CD14-positive monocyte (primary cell): ENCODE measurements at regions not wholly inside any gene's neighbourhood (a gene's known extent, or its start where the extent isn't known, plus 50 kb on each side); places are given as distances from the start of the nearest gene placed in this dataset.
A peak's percentile ranks its signal among the peaks of the same experiment; 100 is the strongest.

ENCODE experiments used
- DNase-seq, 3 donors: peaks; one replicate each; pipeline ENCODE4 v3.0.0-alpha.2; 2011 to 2022
- H2AFZ ChIP-seq: 2 replicates; pipeline ENCODE4 v1.6.0; 2012; ENCODE audit warnings: mild to moderate bottlenecking, low read depth, low read length, inconsistent platforms; ENCODE audit not compliant: insufficient read depth, poor library complexity, severe bottlenecking
- H3K27ac ChIP-seq, 2 donors: 1 replicate in 1 of 2; 2 replicates in 1 of 2; pipeline ENCODE4 v1.5.1; 2012 to 2013; ENCODE audit warnings: low read length in 2 of 2, control low read depth in 1 of 2, inconsistent platforms in 1 of 2, low read depth in 1 of 2, mild to moderate bottlenecking in 1 of 2
- H3K27me3 ChIP-seq, 2 donors: one replicate each; pipeline versions ENCODE4 v1.6.0 to v1.6.1; 2011 to 2013; ENCODE audit warnings: low read length in 2 of 2; ENCODE audit not compliant: control insufficient read depth in 2 of 2, insufficient read depth in 2 of 2
- H3K36me3 ChIP-seq, 2 donors: replicated peaks in 1 of 2; 1 replicate in 1 of 2; 2 replicates in 1 of 2; pipeline versions ENCODE4 v1.5.1 to v1.6.1; 2012 to 2013; ENCODE audit warnings: low read length in 2 of 2, control low read depth in 1 of 2, inconsistent platforms in 1 of 2, mild to moderate bottlenecking in 1 of 2; ENCODE audit not compliant: insufficient read depth in 2 of 2, control insufficient read depth in 1 of 2
- H3K4me1 ChIP-seq, 2 donors: 1 replicate in 1 of 2; 2 replicates in 1 of 2; pipeline versions ENCODE4 v1.5.1 to v1.6.1; 2012 to 2013; ENCODE audit warnings: low read length in 2 of 2, control low read depth in 1 of 2, inconsistent platforms in 1 of 2, mild to moderate bottlenecking in 1 of 2, moderate library complexity in 1 of 2; ENCODE audit not compliant: insufficient read depth in 2 of 2, control insufficient read depth in 1 of 2
- H3K4me2 ChIP-seq: replicated peaks from 2 replicates; pipeline ENCODE3; 2012; ENCODE audit warnings: low read length, moderate library complexity, mild to moderate bottlenecking; ENCODE audit not compliant: poor library complexity, severe bottlenecking; ENCODE audit errors: extremely low read depth
- H3K4me3 ChIP-seq, 3 experiments: fragments of 200-600 bp in 1 of 3; sonication (generic) in 1 of 3; replicated peaks in 1 of 3; 1 replicate in 2 of 3; 2 replicates in 1 of 3; pipeline ENCODE4 v1.5.1; 2011 to 2013; ENCODE audit warnings: low read length in 3 of 3, mild to moderate bottlenecking in 3 of 3, control low read depth in 2 of 3, low read depth in 2 of 3, inconsistent platforms in 1 of 3, moderate library complexity in 1 of 3
- H3K79me2 ChIP-seq: 2 replicates; pipeline ENCODE4 v1.6.0; 2012; ENCODE audit warnings: mild to moderate bottlenecking, control low read depth, inconsistent platforms, low read length, moderate library complexity; ENCODE audit not compliant: insufficient read depth
- H3K9ac ChIP-seq: 2 replicates; pipeline ENCODE4 v1.6.0; 2017; ENCODE audit warnings: low read length, mild to moderate bottlenecking; ENCODE audit not compliant: insufficient read depth, poor library complexity, severe bottlenecking
- H3K9me3 ChIP-seq, 2 donors: replicated peaks in 1 of 2; 1 replicate in 1 of 2; 2 replicates in 1 of 2; pipeline versions ENCODE4 v1.5.1 to v1.6.1; 2012 to 2013; ENCODE audit warnings: low read length in 2 of 2, control low read depth in 1 of 2; ENCODE audit not compliant: control insufficient read depth in 1 of 2, insufficient read depth in 1 of 2
- H4K20me1 ChIP-seq: 2 replicates; pipeline ENCODE4 v1.6.0; 2012; ENCODE audit warnings: mild to moderate bottlenecking, low read length, control low read depth, moderate library complexity; ENCODE audit not compliant: insufficient read depth
- H3K27ac Mint-ChIP-seq, 7 donors: one replicate each; pipeline ENCODE4 v1.8.0; 2020; ENCODE audit warnings: mild to moderate bottlenecking in 7 of 7, mixed read lengths in 7 of 7, moderate library complexity in 6 of 7, inconsistent platforms in 2 of 7
- H3K27me3 Mint-ChIP-seq, 3 donors: one replicate each; pipeline ENCODE4 v1.8.0; 2021 to 2022; ENCODE audit warnings: low read depth in 3 of 3, mild to moderate bottlenecking in 3 of 3, mixed read lengths in 3 of 3, moderate library complexity in 3 of 3, inconsistent platforms in 1 of 3
- H3K36me3 Mint-ChIP-seq, 2 donors: one replicate each; pipeline ENCODE4 v1.8.0; 2020; ENCODE audit warnings: mixed read lengths in 2 of 2, inconsistent platforms in 1 of 2, mild to moderate bottlenecking in 1 of 2
- H3K4me1 Mint-ChIP-seq: one replicate; pipeline ENCODE4 v1.8.0; 2020; ENCODE audit warnings: mild to moderate bottlenecking, mixed read lengths
- H3K4me3 Mint-ChIP-seq, 2 donors: one replicate each; pipeline ENCODE4 v1.8.0; 2020; ENCODE audit warnings: mild to moderate bottlenecking in 2 of 2, mixed read lengths in 2 of 2, moderate library complexity in 1 of 2
- H3K9me3 Mint-ChIP-seq, 7 donors: one replicate each; pipeline ENCODE4 v1.8.0; 2020 to 2022; ENCODE audit warnings: mixed read lengths in 7 of 7, mild to moderate bottlenecking in 6 of 7, moderate library complexity in 6 of 7, inconsistent platforms in 2 of 7
- CTCF ChIP-seq: fragments of 200-600 bp; IDR thresholded peaks from one replicate; pipeline ENCODE4 v1.8.0; 2022; ENCODE audit warnings: antibody characterized with exemption, mild to moderate bottlenecking
- WGBS: methylation state at CpG from one replicate; pipeline ENCODE4 v1.1.5; 2013; ENCODE audit warnings: missing lambda C conversion rate; ENCODE audit not compliant: insufficient coverage; 5-methylcytosine and 5-hydroxymethylcytosine counted together
- intact Hi-C, 2 donors: fragments of 100-400 bp; cut with micrococcal nuclease; formaldehyde crosslinking; loops; one replicate each; pipeline versions ENCODE4 v1.15.0 to v1.15.1; 2023

- intact Hi-C loops, result no loop called here
- Histone ChIP-seq H4K20me1 (no peaks in the 10 kb centered on the region), H3K4me3 (no peak overlapping the region), H3K27me3 (no peaks in the 10 kb centered on the region), H3K9me3 (no peaks in the 10 kb centered on the region), H3K4me2 (no peak overlapping the region), H3K4me1 (peaks cover 7% of the 10 kb centered on the region in 2 donors), H3K27ac (no peak overlapping the region), H3K9ac (no peak overlapping the region), H2AFZ (peak overlapping the region; percentile 51), H3K36me3 (no peaks in the 10 kb centered on the region), H3K79me2 (no peaks in the 10 kb centered on the region)
- H3K9me3 Mint-ChIP-seq, result no peaks in the 10 kb centered on the region
- TF ChIP-seq CTCF, result no peak
- H3K27me3 Mint-ChIP-seq, result peaks cover 0 to 4% (median 0%) of the 10 kb centered on the region in 3 donors
- peak overlapping the region in 1 of 2 donors; percentile 36 for H3K4me3 Mint-ChIP-seq
- no peak for DNase-seq
- 75% methylated on average over 2 of the region's 3 CpGs for WGBS
- no peaks in the 10 kb centered on the region for H3K36me3 Mint-ChIP-seq
- peak overlapping the region in 2 of 7 donors; percentile 24 to 66 for H3K27ac Mint-ChIP-seq
- H3K4me1 Mint-ChIP-seq, result peaks cover 6% of the 10 kb centered on the region
Observed at GRCh38 chr12:27151479-27151878, 69.1 kb upstream of the C12orf71 start.

GRCh38 chr12:27158297-27158696, 75.9 kb upstream of the C12orf71 start:
- no peaks in the 10 kb centered on the region for H3K4me1 Mint-ChIP-seq
- Histone ChIP-seq H3K36me3 (no peaks in the 10 kb centered on the region), H3K27me3 (no peaks in the 10 kb centered on the region), H3K9me3 (no peaks in the 10 kb centered on the region), H3K9ac (no peak overlapping the region), H4K20me1 (no peaks in the 10 kb centered on the region), H3K4me2 (no peak overlapping the region), H3K27ac (no peak overlapping the region), H3K4me1 (no peaks in the 10 kb centered on the region), H2AFZ (no peak overlapping the region), H3K4me3 (no peak overlapping the region), H3K79me2 (no peaks in the 10 kb centered on the region)
- H3K36me3 Mint-ChIP-seq, result no peaks in the 10 kb centered on the region
- H3K27ac Mint-ChIP-seq, result no peak overlapping the region
- DNase-seq, result no peak
- 94% methylated on average over 3 of the region's 6 CpGs for WGBS
- no peak overlapping the region for H3K4me3 Mint-ChIP-seq
- no peaks in the 10 kb centered on the region for H3K27me3 Mint-ChIP-seq
- TF ChIP-seq CTCF, result no peak
- intact Hi-C loops, result no loop called here
- H3K9me3 Mint-ChIP-seq, result peaks cover 0 to 5% (median 0%) of the 10 kb centered on the region in 7 donors
